CD14-positive monocyte (primary cell): ENCODE measurements at regions not wholly inside any gene's neighbourhood (a gene's known extent, or its start where the extent isn't known, plus 50 kb on each side); places are given as distances from the start of the nearest gene placed in this dataset.
A peak's percentile ranks its signal among the peaks of the same experiment; 100 is the strongest.

ENCODE experiments used
- DNase-seq, 3 donors: peaks; one replicate each; pipeline ENCODE4 v3.0.0-alpha.2; 2011 to 2022
- H2AFZ ChIP-seq: 2 replicates; pipeline ENCODE4 v1.6.0; 2012; ENCODE audit warnings: mild to moderate bottlenecking, low read depth, low read length, inconsistent platforms; ENCODE audit not compliant: insufficient read depth, poor library complexity, severe bottlenecking
- H3K27ac ChIP-seq, 2 donors: 1 replicate in 1 of 2; 2 replicates in 1 of 2; pipeline ENCODE4 v1.5.1; 2012 to 2013; ENCODE audit warnings: low read length in 2 of 2, control low read depth in 1 of 2, inconsistent platforms in 1 of 2, low read depth in 1 of 2, mild to moderate bottlenecking in 1 of 2
- H3K27me3 ChIP-seq, 2 donors: one replicate each; pipeline versions ENCODE4 v1.6.0 to v1.6.1; 2011 to 2013; ENCODE audit warnings: low read length in 2 of 2; ENCODE audit not compliant: control insufficient read depth in 2 of 2, insufficient read depth in 2 of 2
- H3K36me3 ChIP-seq, 2 donors: replicated peaks in 1 of 2; 1 replicate in 1 of 2; 2 replicates in 1 of 2; pipeline versions ENCODE4 v1.5.1 to v1.6.1; 2012 to 2013; ENCODE audit warnings: low read length in 2 of 2, control low read depth in 1 of 2, inconsistent platforms in 1 of 2, mild to moderate bottlenecking in 1 of 2; ENCODE audit not compliant: insufficient read depth in 2 of 2, control insufficient read depth in 1 of 2
- H3K4me1 ChIP-seq, 2 donors: 1 replicate in 1 of 2; 2 replicates in 1 of 2; pipeline versions ENCODE4 v1.5.1 to v1.6.1; 2012 to 2013; ENCODE audit warnings: low read length in 2 of 2, control low read depth in 1 of 2, inconsistent platforms in 1 of 2, mild to moderate bottlenecking in 1 of 2, moderate library complexity in 1 of 2; ENCODE audit not compliant: insufficient read depth in 2 of 2, control insufficient read depth in 1 of 2
- H3K4me2 ChIP-seq: replicated peaks from 2 replicates; pipeline ENCODE3; 2012; ENCODE audit warnings: low read length, moderate library complexity, mild to moderate bottlenecking; ENCODE audit not compliant: poor library complexity, severe bottlenecking; ENCODE audit errors: extremely low read depth
- H3K4me3 ChIP-seq, 3 experiments: fragments of 200-600 bp in 1 of 3; sonication (generic) in 1 of 3; replicated peaks in 1 of 3; 1 replicate in 2 of 3; 2 replicates in 1 of 3; pipeline ENCODE4 v1.5.1; 2011 to 2013; ENCODE audit warnings: low read length in 3 of 3, mild to moderate bottlenecking in 3 of 3, control low read depth in 2 of 3, low read depth in 2 of 3, inconsistent platforms in 1 of 3, moderate library complexity in 1 of 3
- H3K79me2 ChIP-seq: 2 replicates; pipeline ENCODE4 v1.6.0; 2012; ENCODE audit warnings: mild to moderate bottlenecking, control low read depth, inconsistent platforms, low read length, moderate library complexity; ENCODE audit not compliant: insufficient read depth
- H3K9ac ChIP-seq: 2 replicates; pipeline ENCODE4 v1.6.0; 2017; ENCODE audit warnings: low read length, mild to moderate bottlenecking; ENCODE audit not compliant: insufficient read depth, poor library complexity, severe bottlenecking
- H3K9me3 ChIP-seq, 2 donors: replicated peaks in 1 of 2; 1 replicate in 1 of 2; 2 replicates in 1 of 2; pipeline versions ENCODE4 v1.5.1 to v1.6.1; 2012 to 2013; ENCODE audit warnings: low read length in 2 of 2, control low read depth in 1 of 2; ENCODE audit not compliant: control insufficient read depth in 1 of 2, insufficient read depth in 1 of 2
- H4K20me1 ChIP-seq: 2 replicates; pipeline ENCODE4 v1.6.0; 2012; ENCODE audit warnings: mild to moderate bottlenecking, low read length, control low read depth, moderate library complexity; ENCODE audit not compliant: insufficient read depth
- H3K27ac Mint-ChIP-seq, 7 donors: one replicate each; pipeline ENCODE4 v1.8.0; 2020; ENCODE audit warnings: mild to moderate bottlenecking in 7 of 7, mixed read lengths in 7 of 7, moderate library complexity in 6 of 7, inconsistent platforms in 2 of 7
- H3K27me3 Mint-ChIP-seq, 3 donors: one replicate each; pipeline ENCODE4 v1.8.0; 2021 to 2022; ENCODE audit warnings: low read depth in 3 of 3, mild to moderate bottlenecking in 3 of 3, mixed read lengths in 3 of 3, moderate library complexity in 3 of 3, inconsistent platforms in 1 of 3
- H3K36me3 Mint-ChIP-seq, 2 donors: one replicate each; pipeline ENCODE4 v1.8.0; 2020; ENCODE audit warnings: mixed read lengths in 2 of 2, inconsistent platforms in 1 of 2, mild to moderate bottlenecking in 1 of 2
- H3K4me1 Mint-ChIP-seq: one replicate; pipeline ENCODE4 v1.8.0; 2020; ENCODE audit warnings: mild to moderate bottlenecking, mixed read lengths
- H3K4me3 Mint-ChIP-seq, 2 donors: one replicate each; pipeline ENCODE4 v1.8.0; 2020; ENCODE audit warnings: mild to moderate bottlenecking in 2 of 2, mixed read lengths in 2 of 2, moderate library complexity in 1 of 2
- H3K9me3 Mint-ChIP-seq, 7 donors: one replicate each; pipeline ENCODE4 v1.8.0; 2020 to 2022; ENCODE audit warnings: mixed read lengths in 7 of 7, mild to moderate bottlenecking in 6 of 7, moderate library complexity in 6 of 7, inconsistent platforms in 2 of 7
- WGBS: methylation state at CpG from one replicate; pipeline ENCODE4 v1.1.5; 2013; ENCODE audit warnings: missing lambda C conversion rate; ENCODE audit not compliant: insufficient coverage; 5-methylcytosine and 5-hydroxymethylcytosine counted together
- intact Hi-C, 2 donors: fragments of 100-400 bp; cut with micrococcal nuclease; formaldehyde crosslinking; loops; one replicate each; pipeline versions ENCODE4 v1.15.0 to v1.15.1; 2023
- TF ChIP-seq, protein P1 (sequence below): fragments of 200-600 bp; IDR thresholded peaks from one replicate; pipeline ENCODE4 v1.8.0; 2022; ENCODE audit warnings: antibody characterized with exemption, mild to moderate bottlenecking

GRCh38 chr20:57030611-57031600 is 235.5 kb downstream of the BMP7 start:
- Histone ChIP-seq H3K4me1 (no peaks in the 10 kb centered on the region), H2AFZ (no peak overlapping the region), H4K20me1 (no peaks in the 10 kb centered on the region), H3K9me3 (peaks cover 5 to 9% of the 10 kb centered on the region in 2 donors), H3K36me3 (no peaks in the 10 kb centered on the region), H3K4me2 (no peak overlapping the region), H3K79me2 (no peaks in the 10 kb centered on the region), H3K27ac (no peak overlapping the region), H3K9ac (no peak overlapping the region), H3K27me3 (no peaks in the 10 kb centered on the region), H3K4me3 (no peak overlapping the region)
- H3K9me3 Mint-ChIP-seq: peaks cover 2 to 12% (median 7%) of the 10 kb centered on the region in 7 donors
- H3K4me1 Mint-ChIP-seq: no peaks in the 10 kb centered on the region
- DNase-seq: no peak
- peaks cover 4 to 14% (median 10%) of the 10 kb centered on the region in 3 donors for H3K27me3 Mint-ChIP-seq
- no peak overlapping the region for H3K27ac Mint-ChIP-seq
- intact Hi-C loops: no loop called here
- TF ChIP-seq, protein P1, sequence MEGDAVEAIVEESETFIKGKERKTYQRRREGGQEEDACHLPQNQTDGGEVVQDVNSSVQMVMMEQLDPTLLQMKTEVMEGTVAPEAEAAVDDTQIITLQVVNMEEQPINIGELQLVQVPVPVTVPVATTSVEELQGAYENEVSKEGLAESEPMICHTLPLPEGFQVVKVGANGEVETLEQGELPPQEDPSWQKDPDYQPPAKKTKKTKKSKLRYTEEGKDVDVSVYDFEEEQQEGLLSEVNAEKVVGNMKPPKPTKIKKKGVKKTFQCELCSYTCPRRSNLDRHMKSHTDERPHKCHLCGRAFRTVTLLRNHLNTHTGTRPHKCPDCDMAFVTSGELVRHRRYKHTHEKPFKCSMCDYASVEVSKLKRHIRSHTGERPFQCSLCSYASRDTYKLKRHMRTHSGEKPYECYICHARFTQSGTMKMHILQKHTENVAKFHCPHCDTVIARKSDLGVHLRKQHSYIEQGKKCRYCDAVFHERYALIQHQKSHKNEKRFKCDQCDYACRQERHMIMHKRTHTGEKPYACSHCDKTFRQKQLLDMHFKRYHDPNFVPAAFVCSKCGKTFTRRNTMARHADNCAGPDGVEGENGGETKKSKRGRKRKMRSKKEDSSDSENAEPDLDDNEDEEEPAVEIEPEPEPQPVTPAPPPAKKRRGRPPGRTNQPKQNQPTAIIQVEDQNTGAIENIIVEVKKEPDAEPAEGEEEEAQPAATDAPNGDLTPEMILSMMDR: no peak
- H3K36me3 Mint-ChIP-seq: no peaks in the 10 kb centered on the region
- no peak overlapping the region for H3K4me3 Mint-ChIP-seq
- WGBS: 67% methylated on average over 11 of the region's 14 CpGs

- Mint-ChIP-seq H3K4me1 (no peaks in the 10 kb centered on the region), H3K36me3 (no peaks in the 10 kb centered on the region), H3K27ac (no peak overlapping the region), H3K9me3 (peaks cover 5 to 13% (median 7%) of the 10 kb centered on the region in 7 donors), H3K27me3 (peaks cover 4 to 14% (median 9%) of the 10 kb centered on the region in 3 donors), H3K4me3 (peak overlapping the region in 1 of 2 donors; percentile 23)
- peaks cover 5 to 9% of the 10 kb centered on the region in 2 donors for H3K9me3 ChIP-seq
- no peak overlapping the region for H3K9ac ChIP-seq
- 20% methylated on average over 1 of the region's 2 CpGs for WGBS
- H3K27ac ChIP-seq: no peak overlapping the region
- H3K4me3 ChIP-seq: no peak overlapping the region
- H4K20me1 ChIP-seq: no peaks in the 10 kb centered on the region
- H3K79me2 ChIP-seq: no peaks in the 10 kb centered on the region
- no peak overlapping the region for H2AFZ ChIP-seq
- TF ChIP-seq, protein P1: no peak
- no peaks in the 10 kb centered on the region for H3K4me1 ChIP-seq
- intact Hi-C loops: no loop called here
- H3K27me3 ChIP-seq: no peaks in the 10 kb centered on the region
- no peaks in the 10 kb centered on the region for H3K36me3 ChIP-seq
- no peak overlapping the region for H3K4me2 ChIP-seq
- DNase-seq: no peak
Measured at GRCh38 chr20:57031867-57032355, 234.5 kb downstream of the BMP7 start.
